ENCODE measurements at regions not wholly inside any gene's neighbourhood (a gene's known extent, or its start where the extent isn't known, plus 50 kb on each side); places are given as distances from the start of the nearest gene placed in this dataset.
A peak's percentile ranks its signal among the peaks of the same experiment; 100 is the strongest.

GRCh38 chr12:98439981-98440581, 75.3 kb upstream of the TMPO start:
- ChIA-PET POLR2A (interaction anchor here (0.8 to 1.3 kb wide), 3 partner anchors 22 to 35 kb away, joined by 3 to 15 read pairs (median 5); no protein-coding TSS in a partner anchor), CTCF (interaction anchor here (1.1 to 3.3 kb wide), 4 partner anchors 14 to 51 kb away, joined by 3 to 12 read pairs (median 4); no protein-coding TSS in a partner anchor)
- Histone ChIP-seq H3K9me3 (ENCODE audit: control insufficient read depth, insufficient read depth, low read length) (no peaks in the 10 kb centered on the region), H3K27ac (ENCODE audit: low read depth, low read length) (no peak overlapping the region), H3K4me3 (ENCODE audit: low read depth, low read length) (no peak overlapping the region), H3K27me3 (ENCODE audit: control insufficient read depth, insufficient read depth, low read length) (peaks cover 4% of the 10 kb centered on the region)
- peak; percentile 66 for DNase-seq (ENCODE audit: low read depth, low spot score)
- TF ChIP-seq, protein P1, sequence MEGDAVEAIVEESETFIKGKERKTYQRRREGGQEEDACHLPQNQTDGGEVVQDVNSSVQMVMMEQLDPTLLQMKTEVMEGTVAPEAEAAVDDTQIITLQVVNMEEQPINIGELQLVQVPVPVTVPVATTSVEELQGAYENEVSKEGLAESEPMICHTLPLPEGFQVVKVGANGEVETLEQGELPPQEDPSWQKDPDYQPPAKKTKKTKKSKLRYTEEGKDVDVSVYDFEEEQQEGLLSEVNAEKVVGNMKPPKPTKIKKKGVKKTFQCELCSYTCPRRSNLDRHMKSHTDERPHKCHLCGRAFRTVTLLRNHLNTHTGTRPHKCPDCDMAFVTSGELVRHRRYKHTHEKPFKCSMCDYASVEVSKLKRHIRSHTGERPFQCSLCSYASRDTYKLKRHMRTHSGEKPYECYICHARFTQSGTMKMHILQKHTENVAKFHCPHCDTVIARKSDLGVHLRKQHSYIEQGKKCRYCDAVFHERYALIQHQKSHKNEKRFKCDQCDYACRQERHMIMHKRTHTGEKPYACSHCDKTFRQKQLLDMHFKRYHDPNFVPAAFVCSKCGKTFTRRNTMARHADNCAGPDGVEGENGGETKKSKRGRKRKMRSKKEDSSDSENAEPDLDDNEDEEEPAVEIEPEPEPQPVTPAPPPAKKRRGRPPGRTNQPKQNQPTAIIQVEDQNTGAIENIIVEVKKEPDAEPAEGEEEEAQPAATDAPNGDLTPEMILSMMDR (IDR thresholded peaks at IDR 0.05; ENCODE audit: low read depth, low read length), result no peak

- peaks cover 10% of the 10 kb centered on the region for H3K27me3 ChIP-seq (ENCODE audit: control insufficient read depth, insufficient read depth, low read length)
- POLR2A ChIA-PET, result no interaction called here
- CTCF ChIA-PET, result interaction anchor here (1.2 kb wide), 1 partner anchor 45 kb away, joined by 4 read pairs; no protein-coding TSS in a partner anchor
Observed at GRCh38 chr12:98446060-98446459, 69.3 kb upstream of the TMPO start.

GRCh38 chr12:98446682-98447081, 68.7 kb upstream of the TMPO start:
- H3K4me3 ChIP-seq (ENCODE audit: low read depth, low read length), result no peak overlapping the region
- ChIA-PET POLR2A (no interaction called here), CTCF (interaction anchor here (1.2 kb wide), 1 partner anchor 45 kb away, joined by 4 read pairs; no protein-coding TSS in a partner anchor)
- H3K9me3 ChIP-seq (ENCODE audit: control insufficient read depth, insufficient read depth, low read length), result no peaks in the 10 kb centered on the region; the same call in 1 of the 2 replicates
- no peak overlapping the region for H3K27ac ChIP-seq (ENCODE audit: low read depth, low read length)
- TF ChIP-seq, protein P1 (IDR thresholded peaks at IDR 0.05; ENCODE audit: low read depth, low read length), result no peak
- peaks cover 10% of the 10 kb centered on the region for H3K27me3 ChIP-seq (ENCODE audit: control insufficient read depth, insufficient read depth, low read length)
- DNase-seq (ENCODE audit: low read depth, low spot score), result no peak

More at GRCh38 chr12:98446060-98446459, 69.3 kb upstream of the TMPO start:
- H3K4me3 ChIP-seq (ENCODE audit: low read depth, low read length), result no peak overlapping the region
- H3K27ac ChIP-seq (ENCODE audit: low read depth, low read length), result no peak overlapping the region
- no peaks in the 10 kb centered on the region; the same call in 1 of the 2 replicates for H3K9me3 ChIP-seq (ENCODE audit: control insufficient read depth, insufficient read depth, low read length)
- no peak for DNase-seq (ENCODE audit: low read depth, low spot score)
- TF ChIP-seq, protein P1 (IDR thresholded peaks at IDR 0.05; ENCODE audit: low read depth, low read length), result no peak

DNA sequence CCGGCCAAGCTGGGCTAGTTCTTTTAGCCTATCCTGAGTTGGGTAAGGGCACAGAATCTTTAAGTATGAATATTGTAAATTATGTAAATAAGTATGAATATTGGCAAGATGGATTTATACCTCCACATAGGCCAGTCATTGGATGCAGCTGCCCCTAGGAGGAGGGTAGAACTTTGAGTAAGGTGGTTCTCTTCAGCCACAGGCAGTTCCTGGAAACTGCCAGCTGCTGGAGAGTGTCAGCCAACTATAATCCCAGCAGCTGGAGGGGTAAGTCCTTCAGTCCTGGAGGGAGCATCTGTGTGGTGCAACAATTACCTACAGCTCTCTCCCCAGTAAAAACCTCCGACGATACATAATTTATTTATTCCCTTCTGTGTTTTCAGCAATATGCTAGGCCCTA, 65.8 kb upstream of the TMPO start:
- Histone ChIP-seq H3K4me3 (ENCODE audit: low read depth, low read length) (no peak overlapping the region), H3K27me3 (ENCODE audit: control insufficient read depth, insufficient read depth, low read length) (peaks cover 6% of the 10 kb centered on the region), H3K9me3 (ENCODE audit: control insufficient read depth, insufficient read depth, low read length) (no peaks in the 10 kb centered on the region; the same call in 1 of the 2 replicates), H3K27ac (ENCODE audit: low read depth, low read length) (no peak overlapping the region)
- CTCF ChIA-PET, result interaction anchor here (1.1 kb wide), 1 partner anchor 42 kb away, joined by 3 read pairs; no protein-coding TSS in a partner anchor
- no peak for DNase-seq (ENCODE audit: low read depth, low spot score)
- TF ChIP-seq, protein P1 (IDR thresholded peaks at IDR 0.05; ENCODE audit: low read depth, low read length), result no peak
- POLR2A ChIA-PET, result interaction anchor here (0.7 kb wide), 1 partner anchor 195 kb away, joined by 3 read pairs; the partner anchor contains the start of genes APAF1 and IKBIP

DNA sequence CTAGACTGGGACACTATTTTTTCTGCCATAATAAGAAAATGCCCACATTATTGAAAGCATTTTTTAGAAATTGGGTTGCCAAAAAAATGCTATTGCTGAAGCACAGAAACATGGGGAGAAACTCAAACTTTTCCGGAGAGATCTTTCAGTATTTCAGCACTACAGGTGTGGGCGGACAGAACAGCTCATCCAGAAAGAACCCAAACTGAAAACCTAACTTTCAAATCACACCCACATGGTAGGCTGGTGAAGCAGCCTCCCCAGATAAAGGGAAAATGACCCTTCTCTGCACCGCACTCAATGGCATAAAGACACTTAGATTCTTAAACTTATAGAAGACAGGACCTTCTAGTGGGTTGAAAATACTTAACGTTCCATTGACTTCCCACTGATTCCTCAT, 62.3 kb upstream of the TMPO start:
- Histone ChIP-seq H3K4me3 (ENCODE audit: low read depth, low read length) (no peak overlapping the region), H3K27me3 (ENCODE audit: control insufficient read depth, insufficient read depth, low read length) (no peaks in the 10 kb centered on the region), H3K27ac (ENCODE audit: low read depth, low read length) (no peak overlapping the region), H3K9me3 (ENCODE audit: control insufficient read depth, insufficient read depth, low read length) (no peaks in the 10 kb centered on the region; the same call in 1 of the 2 replicates)
- DNase-seq (ENCODE audit: low read depth, low spot score), result no peak
- ChIA-PET CTCF (interaction anchor here (0.6 kb wide), 1 partner anchor 39 kb away, joined by 5 read pairs; no protein-coding TSS in a partner anchor), POLR2A (no interaction called here)
- TF ChIP-seq, protein P1 (IDR thresholded peaks at IDR 0.05; ENCODE audit: low read depth, low read length), result no peak

Data from AG04450 (cell line).